ENCODE measurements at regions not wholly inside any gene's neighbourhood (a gene's known extent, or its start where the extent isn't known, plus 50 kb on each side); places are given as distances from the start of the nearest gene placed in this dataset.

DNA sequence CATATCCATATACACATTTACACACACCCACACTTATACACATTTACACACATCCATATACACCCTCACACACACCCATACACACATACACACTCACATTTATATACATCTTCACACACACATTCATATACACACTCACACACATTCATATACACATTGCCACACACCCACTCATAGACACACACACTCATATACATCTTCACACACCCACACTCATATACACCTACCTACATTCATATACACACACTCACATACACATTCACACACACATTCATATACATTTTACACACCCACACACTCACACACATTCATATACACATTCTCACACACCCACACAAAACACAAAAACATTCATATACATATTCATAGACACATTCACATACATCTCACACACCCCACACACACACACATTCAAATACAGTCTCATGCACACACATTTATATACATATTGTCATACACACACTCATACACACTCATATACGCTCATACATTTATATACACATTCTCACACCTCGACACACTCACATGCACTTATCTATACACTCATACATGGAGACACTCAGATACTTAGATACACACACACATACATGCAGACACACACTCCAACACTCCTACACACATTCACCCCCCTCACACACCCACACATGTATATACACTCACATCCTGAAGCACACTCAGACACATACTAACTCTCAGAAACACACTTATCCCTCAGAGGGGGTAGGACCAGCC, 82.1 kb downstream of the MRPL14 start:
- ChIA-PET CTCF (no interaction called here), POLR2A (ENCODE audit: unreplicated experiment) (no interaction called here)
- H4K20me1 ChIP-seq (ENCODE audit: low read length): no peaks in the 10 kb centered on the region
- H3K9ac ChIP-seq (ENCODE audit: low read length): no peak overlapping the region
- no peak for DNase-seq
- no peaks in the 10 kb centered on the region for H3K9me2 ChIP-seq (replicated peaks; ENCODE audit: low read length)
- peaks cover 19% of the 10 kb centered on the region for H3F3A ChIP-seq (ENCODE audit: low read length, unreplicated experiment)
- no peak overlapping the region for H3K4me2 ChIP-seq (ENCODE audit: low read length)
- peaks cover 88% of the 10 kb centered on the region for H3K4me1 ChIP-seq (ENCODE audit: insufficient read depth, low read length)
- H3K27me3 ChIP-seq (ENCODE audit: low read length): no peaks in the 10 kb centered on the region
- intact Hi-C loops (cut with micrococcal nuclease): no loop called here
- BruUV-seq (replicated peaks): no TSS peak
- H3K79me2 ChIP-seq (ENCODE audit: low read length): no peaks in the 10 kb centered on the region
- no peaks in the 10 kb centered on the region for H3K9me3 ChIP-seq (ENCODE audit: low read length)
- ATAC-seq: no peak
- no peak overlapping the region for H3K27ac ChIP-seq (ENCODE audit: low read length)
- TF ChIP-seq EZH2 (IDR thresholded peaks at IDR 0.05; ENCODE audit: low read length, unreplicated experiment) (no peak), EZH2phosphoT487 (IDR thresholded peaks at IDR 0.05; ENCODE audit: borderline replicate concordance, low read length) (no peak)
- TF ChIP-seq, protein P1, sequence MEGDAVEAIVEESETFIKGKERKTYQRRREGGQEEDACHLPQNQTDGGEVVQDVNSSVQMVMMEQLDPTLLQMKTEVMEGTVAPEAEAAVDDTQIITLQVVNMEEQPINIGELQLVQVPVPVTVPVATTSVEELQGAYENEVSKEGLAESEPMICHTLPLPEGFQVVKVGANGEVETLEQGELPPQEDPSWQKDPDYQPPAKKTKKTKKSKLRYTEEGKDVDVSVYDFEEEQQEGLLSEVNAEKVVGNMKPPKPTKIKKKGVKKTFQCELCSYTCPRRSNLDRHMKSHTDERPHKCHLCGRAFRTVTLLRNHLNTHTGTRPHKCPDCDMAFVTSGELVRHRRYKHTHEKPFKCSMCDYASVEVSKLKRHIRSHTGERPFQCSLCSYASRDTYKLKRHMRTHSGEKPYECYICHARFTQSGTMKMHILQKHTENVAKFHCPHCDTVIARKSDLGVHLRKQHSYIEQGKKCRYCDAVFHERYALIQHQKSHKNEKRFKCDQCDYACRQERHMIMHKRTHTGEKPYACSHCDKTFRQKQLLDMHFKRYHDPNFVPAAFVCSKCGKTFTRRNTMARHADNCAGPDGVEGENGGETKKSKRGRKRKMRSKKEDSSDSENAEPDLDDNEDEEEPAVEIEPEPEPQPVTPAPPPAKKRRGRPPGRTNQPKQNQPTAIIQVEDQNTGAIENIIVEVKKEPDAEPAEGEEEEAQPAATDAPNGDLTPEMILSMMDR (conservative IDR thresholded peaks at IDR 0.05; ENCODE audit: low read depth, low read length): no peak
- H3K4me3 ChIP-seq (ENCODE audit: low read length): no peak overlapping the region
- H3K36me3 ChIP-seq (ENCODE audit: low read depth, low read length): no peaks in the 10 kb centered on the region
- no peak overlapping the region for H2AFZ ChIP-seq (ENCODE audit: low read length)

- ATAC-seq (no peak), DNase-seq (no peak)
- ChIA-PET CTCF (no interaction called here), POLR2A (ENCODE audit: unreplicated experiment) (interaction anchor here (0.6 to 1.3 kb wide), 2 partner anchors 14 to 41 kb away, joined by 6 to 7 read pairs; no protein-coding TSS in a partner anchor)
- Histone ChIP-seq H3K27ac (ENCODE audit: low read length) (peak overlapping the region; percentile 100), H3K4me3 (ENCODE audit: low read length) (no peak overlapping the region), H3F3A (ENCODE audit: low read length, unreplicated experiment) (peaks cover 11% of the 10 kb centered on the region), H2AFZ (ENCODE audit: low read length) (no peak overlapping the region), H3K4me2 (ENCODE audit: low read length) (no peak overlapping the region), H3K36me3 (ENCODE audit: low read depth, low read length) (no peaks in the 10 kb centered on the region), H3K4me1 (ENCODE audit: insufficient read depth, low read length) (peaks cover 88% of the 10 kb centered on the region), H3K9me2 (replicated peaks; ENCODE audit: low read length) (no peaks in the 10 kb centered on the region), H3K9me3 (ENCODE audit: low read length) (no peaks in the 10 kb centered on the region), H4K20me1 (ENCODE audit: low read length) (no peaks in the 10 kb centered on the region), H3K27me3 (ENCODE audit: low read length) (no peaks in the 10 kb centered on the region), H3K79me2 (ENCODE audit: low read length) (no peaks in the 10 kb centered on the region), H3K9ac (ENCODE audit: low read length) (peak overlapping the region; percentile 55)
- intact Hi-C loops (cut with micrococcal nuclease): no loop called here
- no TSS peak for BruUV-seq (replicated peaks)
- no peak for TF ChIP-seq EZH2 (IDR thresholded peaks at IDR 0.05; ENCODE audit: low read length, unreplicated experiment)
- TF ChIP-seq, protein P1 (conservative IDR thresholded peaks at IDR 0.05; ENCODE audit: low read depth, low read length): no peak
- TF ChIP-seq EZH2phosphoT487 (IDR thresholded peaks at IDR 0.05; ENCODE audit: borderline replicate concordance, low read length): no peak
Measured at GRCh38 chr6:44044154-44044539, 83.1 kb downstream of the MRPL14 start.

- Histone ChIP-seq H3K79me2 (ENCODE audit: low read length) (no peaks in the 10 kb centered on the region), H3K9me2 (replicated peaks; ENCODE audit: low read length) (no peaks in the 10 kb centered on the region), H3K4me1 (ENCODE audit: insufficient read depth, low read length) (peaks cover 87% of the 10 kb centered on the region), H2AFZ (ENCODE audit: low read length) (no peak overlapping the region), H3F3A (ENCODE audit: low read length, unreplicated experiment) (peaks cover 11% of the 10 kb centered on the region), H3K27me3 (ENCODE audit: low read length) (no peaks in the 10 kb centered on the region), H3K4me3 (ENCODE audit: low read length) (no peak overlapping the region), H4K20me1 (ENCODE audit: low read length) (no peaks in the 10 kb centered on the region), H3K36me3 (ENCODE audit: low read depth, low read length) (no peaks in the 10 kb centered on the region), H3K27ac (ENCODE audit: low read length) (peak overlapping the region; percentile 100), H3K4me2 (ENCODE audit: low read length) (peak overlapping the region; percentile 71), H3K9me3 (ENCODE audit: low read length) (no peaks in the 10 kb centered on the region), H3K9ac (ENCODE audit: low read length) (peak overlapping the region; percentile 55)
- intact Hi-C loops (cut with micrococcal nuclease): no loop called here
- POLR2A ChIA-PET (ENCODE audit: unreplicated experiment): interaction anchor here (0.6 to 1.3 kb wide), 3 partner anchors 15 to 307 kb away, joined by 4 to 7 read pairs (median 6); no protein-coding TSS in a partner anchor
- TSS peak; percentile 20 for BruUV-seq (replicated peaks)
- CTCF ChIA-PET: no interaction called here
- DNase-seq (no peak), ATAC-seq (0 out of 2 replicates have a peak, but pooled peaks have one; percentile 0)
- TF ChIP-seq, protein P1 (conservative IDR thresholded peaks at IDR 0.05; ENCODE audit: low read depth, low read length): no peak
Measured at GRCh38 chr6:44043479-44044153, 83.6 kb downstream of the MRPL14 start.
